ENCODE measurements at regions not wholly inside any gene's neighbourhood (a gene's known extent, or its start where the extent isn't known, plus 50 kb on each side); places are given as distances from the start of the nearest gene placed in this dataset.
"Not testable (repeated sequence)": the region's sequence is repeated elsewhere in the genome, so short reads cannot be mapped to it uniquely, and the experiment has no call there.

DNA sequence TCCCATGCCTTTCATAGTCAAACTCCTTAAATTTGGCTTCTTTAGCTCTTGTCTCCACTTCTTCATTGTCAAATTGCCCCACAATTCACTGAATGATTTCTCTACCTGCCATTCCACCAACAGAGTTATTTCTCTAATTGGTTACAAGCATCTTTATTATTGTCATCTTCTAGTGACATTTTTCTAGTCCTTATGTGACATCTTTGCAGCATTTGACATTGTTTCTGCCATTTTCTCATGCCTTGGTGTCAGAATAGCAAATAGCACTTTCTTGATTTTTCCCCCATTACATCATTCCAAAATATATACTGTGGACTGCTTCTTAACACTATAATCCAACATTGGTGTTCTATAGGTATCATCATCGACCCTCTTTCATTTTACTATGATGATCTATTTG lies 137.7 kb upstream of the HDDC2 start:
- no peaks in the 10 kb centered on the region for H3K36me3 Mint-ChIP-seq (ENCODE audit: low read depth)
- no peaks in the 10 kb centered on the region for H3K4me1 Mint-ChIP-seq (ENCODE audit: low read depth)
- DNase-seq: no peak
- no peak overlapping the region for H3K27ac Mint-ChIP-seq
- intact Hi-C loops (cut with micrococcal nuclease): no loop called here
- H3K27me3 Mint-ChIP-seq (ENCODE audit: low read depth): peaks cover 3% of the 10 kb centered on the region
- CTCF ChIA-PET: no interaction called here
- H3K9me3 Mint-ChIP-seq: no peaks in the 10 kb centered on the region
- H3K4me3 Mint-ChIP-seq: no peak overlapping the region

GRCh38 chr6:125444006-125444923 lies 142.5 kb upstream of the HDDC2 start:
- no peak overlapping the region for H3K4me3 Mint-ChIP-seq
- H3K9me3 Mint-ChIP-seq: no peaks in the 10 kb centered on the region
- H3K27ac Mint-ChIP-seq: no peak overlapping the region
- peaks cover 6% of the 10 kb centered on the region for H3K27me3 Mint-ChIP-seq (ENCODE audit: low read depth)
- DNase-seq: no peak
- intact Hi-C loops (cut with micrococcal nuclease): no loop called here
- no peaks in the 10 kb centered on the region for H3K4me1 Mint-ChIP-seq (ENCODE audit: low read depth)
- no peaks in the 10 kb centered on the region for H3K36me3 Mint-ChIP-seq (ENCODE audit: low read depth)
- CTCF ChIA-PET: no interaction called here

GRCh38 chr6:125445054-125445453 lies 143.3 kb upstream of the HDDC2 start:
- peaks cover 6% of the 10 kb centered on the region for H3K27me3 Mint-ChIP-seq (ENCODE audit: low read depth)
- CTCF ChIA-PET: no interaction called here

GRCh38 chr6:125446011-125446410 lies 144.2 kb upstream of the HDDC2 start:
- Mint-ChIP-seq H3K9me3 (no peaks in the 10 kb centered on the region), H3K36me3 (ENCODE audit: low read depth) (no peaks in the 10 kb centered on the region), H3K27me3 (ENCODE audit: low read depth) (peaks cover 6% of the 10 kb centered on the region), H3K4me3 (no peak overlapping the region), H3K4me1 (ENCODE audit: low read depth) (no peaks in the 10 kb centered on the region), H3K27ac (no peak overlapping the region)
- intact Hi-C loops (cut with micrococcal nuclease): no loop called here
- no peak for DNase-seq
- CTCF ChIA-PET: no interaction called here

More at GRCh38 chr6:125445054-125445453, 143.3 kb upstream of the HDDC2 start:
- DNase-seq: no peak
- no peak overlapping the region for H3K4me3 Mint-ChIP-seq
- no peaks in the 10 kb centered on the region for H3K36me3 Mint-ChIP-seq (ENCODE audit: low read depth)
- intact Hi-C loops (cut with micrococcal nuclease): no loop called here
- H3K4me1 Mint-ChIP-seq (ENCODE audit: low read depth): no peaks in the 10 kb centered on the region
- no peaks in the 10 kb centered on the region for H3K9me3 Mint-ChIP-seq
- H3K27ac Mint-ChIP-seq: no peak overlapping the region

DNA sequence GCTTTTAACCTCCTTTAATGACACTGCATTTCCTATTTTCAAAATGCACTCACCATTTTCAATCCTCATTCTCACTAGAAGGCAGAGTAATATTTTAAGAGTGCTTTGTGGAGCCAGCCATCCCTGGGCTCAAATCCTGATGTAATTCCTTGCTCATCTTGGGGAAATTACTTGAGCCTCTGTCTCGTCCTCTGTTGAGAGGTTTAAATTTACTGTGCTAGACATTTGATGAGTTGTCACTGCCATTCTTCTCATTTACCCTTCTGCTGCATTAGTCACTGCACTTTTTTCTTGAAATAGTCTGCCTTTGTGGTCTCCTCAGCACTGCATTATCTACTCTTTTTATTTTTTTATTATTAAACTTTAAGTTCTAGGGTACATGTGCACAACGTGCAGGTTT lies 150.0 kb upstream of the HDDC2 start:
- no peaks in the 10 kb centered on the region for H3K4me1 Mint-ChIP-seq (ENCODE audit: low read depth)
- intact Hi-C loops (cut with micrococcal nuclease): no loop called here
- CTCF ChIA-PET: no interaction called here
- no peak for DNase-seq
- peaks cover 2% of the 10 kb centered on the region for H3K9me3 Mint-ChIP-seq
- no peak overlapping the region for H3K27ac Mint-ChIP-seq
- H3K4me3 Mint-ChIP-seq: no peak overlapping the region
- H3K36me3 Mint-ChIP-seq (ENCODE audit: low read depth): no peaks in the 10 kb centered on the region
- H3K27me3 Mint-ChIP-seq (ENCODE audit: low read depth): peaks cover 4% of the 10 kb centered on the region

- no peaks in the 10 kb centered on the region for H3K4me1 Mint-ChIP-seq (ENCODE audit: low read depth)
- CTCF ChIA-PET: no interaction called here
- no peak for DNase-seq
- H3K9me3 Mint-ChIP-seq: peaks cover 6% of the 10 kb centered on the region
- intact Hi-C loops (cut with micrococcal nuclease): no loop called here
- H3K36me3 Mint-ChIP-seq (ENCODE audit: low read depth): no peaks in the 10 kb centered on the region
- no peak overlapping the region for H3K27ac Mint-ChIP-seq
- H3K4me3 Mint-ChIP-seq: no peak overlapping the region
- peaks cover 1% of the 10 kb centered on the region for H3K27me3 Mint-ChIP-seq (ENCODE audit: low read depth)
Measured at GRCh38 chr6:125453516-125453915, 151.7 kb upstream of the HDDC2 start.

- no peak overlapping the region for H3K27ac Mint-ChIP-seq
- peaks cover 12% of the 10 kb centered on the region for H3K9me3 Mint-ChIP-seq
- no peaks in the 10 kb centered on the region for H3K36me3 Mint-ChIP-seq (ENCODE audit: low read depth)
- no peaks in the 10 kb centered on the region for H3K4me1 Mint-ChIP-seq (ENCODE audit: low read depth)
- no peak for DNase-seq
- no peak overlapping the region for H3K4me3 Mint-ChIP-seq
- intact Hi-C loops (cut with micrococcal nuclease): no loop called here
- H3K27me3 Mint-ChIP-seq (ENCODE audit: low read depth): peaks cover 1% of the 10 kb centered on the region
- CTCF ChIA-PET: no interaction called here
Measured at GRCh38 chr6:125454351-125454750, 152.6 kb upstream of the HDDC2 start.

GRCh38 chr6:125458493-125458892 lies 156.7 kb upstream of the HDDC2 start:
- H3K4me3 Mint-ChIP-seq; H3K36me3 Mint-ChIP-seq (ENCODE audit: low read depth); intact Hi-C loops (cut with micrococcal nuclease); H3K4me1 Mint-ChIP-seq (ENCODE audit: low read depth); CTCF ChIA-PET; DNase-seq; H3K27me3 Mint-ChIP-seq (ENCODE audit: low read depth); H3K27ac Mint-ChIP-seq: not testable (repeated sequence)
- H3K9me3 Mint-ChIP-seq: peaks cover 14% of the 10 kb centered on the region

DNA sequence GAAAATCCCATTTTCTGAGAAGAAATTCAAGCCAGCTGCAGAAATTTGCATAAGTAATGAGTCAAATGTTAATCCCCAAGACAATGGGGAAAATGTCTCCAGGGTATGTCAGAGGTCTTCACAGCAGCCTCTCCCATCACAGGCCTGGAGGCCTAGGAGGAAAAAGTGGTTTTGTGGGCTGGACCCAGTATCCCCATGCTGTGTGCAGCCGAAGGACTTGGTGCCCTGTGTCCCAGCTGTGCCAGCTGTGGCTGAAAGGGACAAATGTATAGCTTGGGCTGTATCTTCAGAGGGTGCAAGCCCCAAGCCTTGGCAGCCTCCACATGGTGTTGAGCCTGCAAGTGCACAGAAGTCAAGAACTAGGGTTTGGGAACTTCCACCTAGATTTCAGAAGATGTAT lies 163.6 kb upstream of the HDDC2 start:
- H3K27ac Mint-ChIP-seq; CTCF ChIA-PET; H3K9me3 Mint-ChIP-seq; DNase-seq; H3K4me1 Mint-ChIP-seq (ENCODE audit: low read depth); intact Hi-C loops (cut with micrococcal nuclease); H3K36me3 Mint-ChIP-seq (ENCODE audit: low read depth); H3K4me3 Mint-ChIP-seq: not testable (repeated sequence)
- peaks cover 16% of the 10 kb centered on the region for H3K27me3 Mint-ChIP-seq (ENCODE audit: low read depth)

DNA sequence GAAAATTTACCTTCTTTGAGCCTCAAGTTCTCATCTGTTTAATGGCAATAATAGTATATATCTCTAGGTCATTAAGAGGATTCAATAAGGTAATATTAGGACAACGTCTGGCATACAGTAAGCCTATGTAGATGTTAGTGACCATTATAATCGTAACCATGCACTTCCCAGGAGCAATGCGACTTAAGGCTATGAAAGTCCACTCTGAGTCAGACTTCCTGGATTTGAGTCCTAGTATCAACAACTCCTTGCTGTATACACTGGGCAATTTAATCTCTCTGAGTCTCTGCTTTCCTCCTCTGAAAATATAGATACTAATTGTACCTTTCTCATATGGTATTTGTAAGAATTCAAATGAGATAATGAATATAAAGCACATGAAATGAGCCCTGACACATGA lies 168.1 kb upstream of the HDDC2 start:
- CTCF ChIA-PET: interaction anchor here (0.7 kb wide), 1 partner anchor 54 kb away, joined by 3 read pairs; no protein-coding TSS in a partner anchor
- H3K9me3 Mint-ChIP-seq: peaks cover 3% of the 10 kb centered on the region
- intact Hi-C loops (cut with micrococcal nuclease): no loop called here

DNA sequence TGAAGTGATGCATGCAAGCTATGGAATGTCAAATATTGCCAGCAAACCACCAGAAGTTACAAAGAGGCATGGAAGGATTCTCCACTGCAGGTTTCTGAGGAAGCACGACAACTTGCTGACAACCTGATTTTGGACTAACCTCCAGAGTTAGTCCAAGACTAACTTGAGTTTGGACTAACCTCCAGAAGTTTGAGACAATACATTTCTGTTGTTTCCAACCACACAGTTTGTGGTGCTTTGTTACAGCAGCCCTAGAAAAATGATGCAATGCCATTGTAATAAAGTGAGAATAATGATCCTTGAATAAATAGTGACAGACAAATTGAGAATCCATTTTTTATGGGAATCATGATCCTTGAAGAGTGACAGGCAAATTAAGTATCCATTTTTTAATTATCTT lies 169.9 kb upstream of the HDDC2 start:
- intact Hi-C loops (cut with micrococcal nuclease): no loop called here
- CTCF ChIA-PET: no interaction called here
- Mint-ChIP-seq H3K36me3 (ENCODE audit: low read depth) (no peaks in the 10 kb centered on the region), H3K9me3 (no peaks in the 10 kb centered on the region), H3K27me3 (ENCODE audit: low read depth) (peaks cover 12% of the 10 kb centered on the region), H3K4me3 (no peak overlapping the region), H3K4me1 (ENCODE audit: low read depth) (no peaks in the 10 kb centered on the region), H3K27ac (no peak overlapping the region)
- no peak for DNase-seq

More for the DNA sequence above, 168.1 kb upstream of the HDDC2 start:
- Mint-ChIP-seq H3K27me3 (ENCODE audit: low read depth) (peaks cover 21% of the 10 kb centered on the region), H3K27ac (no peak overlapping the region), H3K4me3 (no peak overlapping the region), H3K36me3 (ENCODE audit: low read depth) (peaks cover 2% of the 10 kb centered on the region), H3K4me1 (ENCODE audit: low read depth) (no peaks in the 10 kb centered on the region)
- no peak for DNase-seq

- no peak for DNase-seq
- H3K27ac Mint-ChIP-seq: no peak overlapping the region
- H3K4me3 Mint-ChIP-seq: no peak overlapping the region
- peaks cover 12% of the 10 kb centered on the region for H3K27me3 Mint-ChIP-seq (ENCODE audit: low read depth)
- H3K36me3 Mint-ChIP-seq (ENCODE audit: low read depth): no peaks in the 10 kb centered on the region
- CTCF ChIA-PET: interaction anchor here (0.6 kb wide), 1 partner anchor 127 kb away, joined by 3 read pairs; no protein-coding TSS in a partner anchor
- H3K9me3 Mint-ChIP-seq: no peaks in the 10 kb centered on the region
- H3K4me1 Mint-ChIP-seq (ENCODE audit: low read depth): no peaks in the 10 kb centered on the region
- intact Hi-C loops (cut with micrococcal nuclease): no loop called here
Measured at GRCh38 chr6:125474061-125474460, 172.3 kb upstream of the HDDC2 start.

DNA sequence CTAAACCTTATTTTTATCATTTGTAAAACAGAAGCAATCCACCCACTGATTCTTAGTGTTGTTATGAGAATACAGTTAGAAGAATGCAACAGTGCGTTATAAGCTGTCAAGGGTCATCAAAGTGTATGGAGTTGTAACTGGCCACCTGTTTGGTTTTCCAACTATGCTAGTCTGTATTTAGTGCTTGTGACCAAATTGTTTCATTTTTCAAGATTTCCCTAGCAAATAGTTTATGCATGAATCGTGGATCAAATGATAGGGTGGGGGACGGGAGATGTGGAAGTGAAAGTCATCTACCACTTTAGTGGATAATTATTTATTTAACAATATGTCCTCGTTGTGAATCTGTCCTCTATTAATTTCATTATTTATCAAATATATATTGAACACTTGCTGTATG lies 175.4 kb upstream of the HDDC2 start:
- Mint-ChIP-seq H3K36me3 (ENCODE audit: low read depth) (no peaks in the 10 kb centered on the region), H3K27ac (no peak overlapping the region), H3K9me3 (no peaks in the 10 kb centered on the region), H3K4me3 (no peak overlapping the region), H3K27me3 (ENCODE audit: low read depth) (peaks cover 4% of the 10 kb centered on the region), H3K4me1 (ENCODE audit: low read depth) (no peaks in the 10 kb centered on the region)
- DNase-seq: no peak
- intact Hi-C loops (cut with micrococcal nuclease): no loop called here
- CTCF ChIA-PET: no interaction called here
